ENCODE measurements at regions not wholly inside any gene's neighbourhood (a gene's known extent, or its start where the extent isn't known, plus 50 kb on each side); places are given as distances from the start of the nearest gene placed in this dataset.

DNA sequence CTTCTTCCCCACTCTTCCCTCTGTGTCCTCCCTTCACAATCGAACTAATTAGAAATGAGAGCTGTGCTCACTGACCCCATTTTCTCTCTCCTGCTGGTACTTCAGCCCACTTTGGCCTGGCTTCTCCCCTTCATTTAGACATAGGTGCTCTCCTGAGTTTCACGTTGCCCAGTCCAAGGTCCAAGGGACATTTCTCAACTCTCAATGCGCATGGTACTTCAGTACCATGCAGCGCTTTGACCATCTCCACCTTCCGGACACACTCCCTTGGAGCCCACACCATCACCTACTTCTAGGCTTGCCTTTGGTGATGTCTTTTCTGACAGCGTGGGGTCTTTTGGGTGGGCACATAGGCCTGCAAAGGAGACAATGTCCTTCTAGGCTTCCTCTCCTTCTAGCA lies 99.7 kb downstream of the ABHD5 start:
- no TSS peak for BruUV-seq (replicated peaks)
- no peak overlapping the region for H3K27ac Mint-ChIP-seq (ENCODE audit: unreplicated experiment)
- H3K4me3 Mint-ChIP-seq (ENCODE audit: low read depth, unreplicated experiment), result no peak overlapping the region
- H3K27me3 Mint-ChIP-seq (ENCODE audit: unreplicated experiment), result peaks cover 85% of the 10 kb centered on the region
- no peak for DNase-seq
- H3K9me3 Mint-ChIP-seq (ENCODE audit: low read depth, unreplicated experiment), result peaks cover 2% of the 10 kb centered on the region
- intact Hi-C loops (cut with micrococcal nuclease; ENCODE audit: unreplicated experiment), result no loop called here
- TF ChIP-seq, protein P1, sequence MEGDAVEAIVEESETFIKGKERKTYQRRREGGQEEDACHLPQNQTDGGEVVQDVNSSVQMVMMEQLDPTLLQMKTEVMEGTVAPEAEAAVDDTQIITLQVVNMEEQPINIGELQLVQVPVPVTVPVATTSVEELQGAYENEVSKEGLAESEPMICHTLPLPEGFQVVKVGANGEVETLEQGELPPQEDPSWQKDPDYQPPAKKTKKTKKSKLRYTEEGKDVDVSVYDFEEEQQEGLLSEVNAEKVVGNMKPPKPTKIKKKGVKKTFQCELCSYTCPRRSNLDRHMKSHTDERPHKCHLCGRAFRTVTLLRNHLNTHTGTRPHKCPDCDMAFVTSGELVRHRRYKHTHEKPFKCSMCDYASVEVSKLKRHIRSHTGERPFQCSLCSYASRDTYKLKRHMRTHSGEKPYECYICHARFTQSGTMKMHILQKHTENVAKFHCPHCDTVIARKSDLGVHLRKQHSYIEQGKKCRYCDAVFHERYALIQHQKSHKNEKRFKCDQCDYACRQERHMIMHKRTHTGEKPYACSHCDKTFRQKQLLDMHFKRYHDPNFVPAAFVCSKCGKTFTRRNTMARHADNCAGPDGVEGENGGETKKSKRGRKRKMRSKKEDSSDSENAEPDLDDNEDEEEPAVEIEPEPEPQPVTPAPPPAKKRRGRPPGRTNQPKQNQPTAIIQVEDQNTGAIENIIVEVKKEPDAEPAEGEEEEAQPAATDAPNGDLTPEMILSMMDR (IDR thresholded peaks at IDR 0.05; ENCODE audit: unreplicated experiment), result no peak
- no peaks in the 10 kb centered on the region for H3K36me3 Mint-ChIP-seq (ENCODE audit: insufficient read depth, unreplicated experiment)
- H3K4me1 Mint-ChIP-seq (ENCODE audit: low read depth, unreplicated experiment), result no peaks in the 10 kb centered on the region
- CTCF ChIA-PET, result interaction anchor here (0.8 kb wide), 1 partner anchor 169 kb away, joined by 3 read pairs; no protein-coding TSS in a partner anchor

DNA sequence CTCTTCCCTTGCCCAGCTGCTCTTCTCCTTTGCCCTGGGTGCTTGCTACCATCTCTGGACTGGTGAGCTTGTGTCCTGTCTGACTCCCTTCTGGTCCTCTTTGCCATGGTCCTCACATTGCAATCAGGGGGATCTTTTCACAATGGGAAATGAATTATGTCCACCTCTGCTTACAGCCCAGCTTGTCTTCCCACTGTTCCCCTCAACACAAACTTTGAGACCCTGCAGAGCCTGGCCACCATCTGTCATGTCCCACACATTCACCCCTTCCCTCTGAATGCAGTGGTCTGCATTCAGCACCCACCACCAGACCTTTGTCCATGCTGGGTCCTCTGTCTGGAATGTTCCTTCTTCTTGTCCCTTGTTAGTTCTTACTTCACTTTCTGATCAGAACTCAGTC lies 100.5 kb downstream of the ABHD5 start:
- Mint-ChIP-seq H3K9me3 (ENCODE audit: low read depth, unreplicated experiment) (peaks cover 2% of the 10 kb centered on the region), H3K4me1 (ENCODE audit: low read depth, unreplicated experiment) (no peaks in the 10 kb centered on the region), H3K27ac (ENCODE audit: unreplicated experiment) (no peak overlapping the region), H3K36me3 (ENCODE audit: insufficient read depth, unreplicated experiment) (no peaks in the 10 kb centered on the region), H3K27me3 (ENCODE audit: unreplicated experiment) (peaks cover 85% of the 10 kb centered on the region), H3K4me3 (ENCODE audit: low read depth, unreplicated experiment) (no peak overlapping the region)
- BruUV-seq (replicated peaks), result no TSS peak
- CTCF ChIA-PET, result no interaction called here
- TF ChIP-seq, protein P1 (IDR thresholded peaks at IDR 0.05; ENCODE audit: unreplicated experiment), result no peak
- DNase-seq, result no peak
- intact Hi-C loops (cut with micrococcal nuclease; ENCODE audit: unreplicated experiment), result no loop called here

DNA sequence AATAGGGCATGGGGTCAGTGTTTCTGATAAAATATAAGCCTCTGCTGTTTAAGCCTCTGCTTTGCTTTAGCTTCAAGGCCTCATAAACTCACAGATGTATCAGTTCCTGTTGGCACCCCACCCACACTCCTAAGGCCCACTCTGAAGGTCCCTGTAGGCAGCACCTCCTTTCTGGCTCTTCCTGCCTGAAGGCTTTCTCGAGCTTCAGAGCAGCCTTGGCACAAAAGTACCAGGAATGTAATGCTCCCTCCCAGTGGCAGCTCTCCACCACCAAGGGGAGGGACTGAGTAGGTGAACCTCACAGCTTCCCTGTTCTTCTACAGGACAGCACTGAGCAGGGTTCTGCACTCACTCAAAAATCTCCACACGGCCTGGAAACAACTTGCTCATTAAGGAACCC lies 102.2 kb downstream of the ABHD5 start:
- TF ChIP-seq, protein P1 (IDR thresholded peaks at IDR 0.05; ENCODE audit: unreplicated experiment), result no peak
- no peak for DNase-seq
- no peak overlapping the region for H3K27ac Mint-ChIP-seq (ENCODE audit: unreplicated experiment)
- BruUV-seq (replicated peaks), result no TSS peak
- peaks cover 2% of the 10 kb centered on the region for H3K9me3 Mint-ChIP-seq (ENCODE audit: low read depth, unreplicated experiment)
- peaks cover 76% of the 10 kb centered on the region for H3K27me3 Mint-ChIP-seq (ENCODE audit: unreplicated experiment)
- CTCF ChIA-PET, result no interaction called here
- no peaks in the 10 kb centered on the region for H3K4me1 Mint-ChIP-seq (ENCODE audit: low read depth, unreplicated experiment)
- no peaks in the 10 kb centered on the region for H3K36me3 Mint-ChIP-seq (ENCODE audit: insufficient read depth, unreplicated experiment)
- H3K4me3 Mint-ChIP-seq (ENCODE audit: low read depth, unreplicated experiment), result no peak overlapping the region
- intact Hi-C loops (cut with micrococcal nuclease; ENCODE audit: unreplicated experiment), result no loop called here

DNA sequence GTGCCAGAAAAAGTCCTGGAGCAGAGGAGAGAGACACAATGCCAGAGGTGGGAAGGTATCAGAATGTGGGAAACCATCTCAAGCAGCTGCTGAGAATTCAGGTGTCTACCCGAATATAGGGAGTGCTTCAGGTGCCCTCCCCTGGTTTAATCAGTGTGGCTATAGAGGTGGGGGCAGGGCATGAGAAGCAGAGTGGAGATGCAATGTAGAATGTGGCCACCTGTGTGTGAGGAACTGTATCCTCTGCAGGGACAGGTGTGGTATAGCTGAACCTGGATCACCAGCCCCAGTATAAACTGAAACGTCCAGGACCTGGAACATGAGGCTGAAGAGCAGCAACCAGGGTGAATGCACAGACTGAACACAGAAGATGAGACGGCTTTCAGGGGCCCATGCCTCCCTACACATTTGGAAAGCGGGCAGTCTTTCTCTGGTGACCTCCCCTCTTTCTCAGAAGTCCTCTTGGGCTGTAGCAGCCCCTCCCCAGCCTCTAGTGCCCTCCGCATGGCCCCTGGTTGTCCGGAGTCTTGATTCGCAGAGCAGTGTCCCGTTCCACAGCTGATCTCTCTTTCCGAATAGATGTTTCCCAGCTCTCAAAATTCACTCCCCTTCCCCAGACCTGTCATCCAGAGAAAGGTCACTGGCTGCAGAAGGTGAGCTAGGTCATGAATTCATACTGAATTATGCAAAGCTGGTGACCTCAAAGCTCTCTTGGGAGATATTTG lies 103.1 kb downstream of the ABHD5 start:
- intact Hi-C loops (cut with micrococcal nuclease; ENCODE audit: unreplicated experiment), result no loop called here
- TF ChIP-seq, protein P1 (IDR thresholded peaks at IDR 0.05; ENCODE audit: unreplicated experiment), result no peak
- no TSS peak for BruUV-seq (replicated peaks)
- Mint-ChIP-seq H3K4me3 (ENCODE audit: low read depth, unreplicated experiment) (no peak overlapping the region), H3K4me1 (ENCODE audit: low read depth, unreplicated experiment) (no peaks in the 10 kb centered on the region), H3K27me3 (ENCODE audit: unreplicated experiment) (peaks cover 67% of the 10 kb centered on the region), H3K27ac (ENCODE audit: unreplicated experiment) (no peak overlapping the region), H3K9me3 (ENCODE audit: low read depth, unreplicated experiment) (peaks cover 2% of the 10 kb centered on the region), H3K36me3 (ENCODE audit: insufficient read depth, unreplicated experiment) (no peaks in the 10 kb centered on the region)
- DNase-seq, result no peak
- CTCF ChIA-PET, result no interaction called here
